ENCODE measurements at regions not wholly inside any gene's neighbourhood (a gene's known extent, or its start where the extent isn't known, plus 50 kb on each side); places are given as distances from the start of the nearest gene placed in this dataset.

GRCh38 chr1:104807590-104807989 is 1057.9 kb downstream of the AMY1C start:
- no peak for TF ChIP-seq CTCF (IDR thresholded peaks at IDR 0.05; ENCODE audit: low read depth, low read length)
- no peak for DNase-seq (ENCODE audit: low read depth in 2 of 2)

GRCh38 chr1:104825401-104825800 is 1075.7 kb downstream of the AMY1C start:
- H3K4me3 ChIP-seq (replicated peaks in 1 of 2; ENCODE audit: low read depth in 2 of 2, low read length in 2 of 2): no peak overlapping the region
- no peak for TF ChIP-seq CTCF (IDR thresholded peaks at IDR 0.05; ENCODE audit: low read depth, low read length)
- DNase-seq (ENCODE audit: low read depth in 2 of 2): no peak

More at GRCh38 chr1:104807590-104807989, 1057.9 kb downstream of the AMY1C start:
- H3K4me3 ChIP-seq (replicated peaks in 1 of 2; ENCODE audit: low read depth in 2 of 2, low read length in 2 of 2): no peak overlapping the region

GRCh38 chr1:104830534-104830933 is 1080.8 kb downstream of the AMY1C start:
- no peak for DNase-seq (ENCODE audit: low read depth in 2 of 2)
- no peak for TF ChIP-seq CTCF (IDR thresholded peaks at IDR 0.05; ENCODE audit: low read depth, low read length)
- H3K4me3 ChIP-seq (replicated peaks in 1 of 2; ENCODE audit: low read depth in 2 of 2, low read length in 2 of 2): no peak overlapping the region

- TF ChIP-seq CTCF (IDR thresholded peaks at IDR 0.05; ENCODE audit: low read depth, low read length): no peak
- DNase-seq (ENCODE audit: low read depth in 2 of 2): no peak
- H3K4me3 ChIP-seq (replicated peaks in 1 of 2; ENCODE audit: low read depth in 2 of 2, low read length in 2 of 2): no peak overlapping the region
These were observed 1102.5 kb downstream of the AMY1C start for GRCh38 chr1:104852151-104852550.

- no peak for TF ChIP-seq CTCF (IDR thresholded peaks at IDR 0.05; ENCODE audit: low read depth, low read length)
- DNase-seq (ENCODE audit: low read depth in 2 of 2): no peak
- H3K4me3 ChIP-seq (replicated peaks in 1 of 2; ENCODE audit: low read depth in 2 of 2, low read length in 2 of 2): no peak overlapping the region
These were observed 1103.6 kb downstream of the AMY1C start for GRCh38 chr1:104853276-104853675.

GRCh38 chr1:104854529-104854928 is 1104.8 kb downstream of the AMY1C start:
- TF ChIP-seq CTCF (IDR thresholded peaks at IDR 0.05; ENCODE audit: low read depth, low read length): no peak
- no peak for DNase-seq (ENCODE audit: low read depth in 2 of 2)
- no peak overlapping the region for H3K4me3 ChIP-seq (replicated peaks in 1 of 2; ENCODE audit: low read depth in 2 of 2, low read length in 2 of 2)

GRCh38 chr1:104855550-104855949 is 1105.9 kb downstream of the AMY1C start:
- no peak for DNase-seq (ENCODE audit: low read depth in 2 of 2)
- no peak for TF ChIP-seq CTCF (IDR thresholded peaks at IDR 0.05; ENCODE audit: low read depth, low read length)

More at GRCh38 chr1:104855550-104855949, 1105.9 kb downstream of the AMY1C start:
- no peak overlapping the region for H3K4me3 ChIP-seq (replicated peaks in 1 of 2; ENCODE audit: low read depth in 2 of 2, low read length in 2 of 2)

Measured in cardiac fibroblast (primary cell).